K562 (cell line): ENCODE measurements at regions not wholly inside any gene's neighbourhood (a gene's known extent, or its start where the extent isn't known, plus 50 kb on each side); places are given as distances from the start of the nearest gene placed in this dataset.

Source experiments
- ATAC-seq: fragments of 200-7000 bp; cut with Tn5 transposase; 3 replicates; pipeline ENCODE4 v1.9.1; 2020; ENCODE audit warnings: moderate library complexity
- BruUV-seq: library from RNA; stranded (reverse); fragments of 400-500 nt; replicated peaks from 2 replicates; lab custom pipeline; 2021; lab: Mats Ljungman, UMichigan
- CTCF ChIA-PET: fragments of 300-600 bp; formaldehyde crosslinking; extraction: SDS; loops from one replicate; lab custom pipeline; 2021; ENCODE audit warnings: low intra/inter-chr PET ratio; lab: Yijun Ruan, JAX
- POLR2A ChIA-PET: fragments of 300-600, 350-650 bp; sonication (Branson Sonifier 250); formaldehyde crosslinking; extraction: SDS; loops from one replicate; lab custom pipeline; 2021; ENCODE audit warnings: antibody characterized with exemption, inconsistent platforms; lab: Yijun Ruan, JAX
- DNase-seq, 4 experiments: peaks; one replicate each; pipeline versions ENCODE4 v3.0.0 to v3.0.0-alpha.2; 2011 to 2018; ENCODE audit warnings: low spot score in 3 of 4, mixed read lengths in 3 of 4; ENCODE audit errors: extremely low read depth in 1 of 4
- FAIRE-seq: peaks from 2 replicates; lab custom pipeline; 2011; peaks lifted over from hg19 to GRCh38; lab: Jason Lieb, UNC
- H2AFZ ChIP-seq: 2 replicates; pipeline ENCODE4 v1.6.0; 2011; ENCODE audit warnings: low read depth, low read length, control low read depth, inconsistent platforms
- H3K27ac ChIP-seq: fragments of 200-600 bp; 3 replicates; pipeline ENCODE4 v1.8.0; 2011; ENCODE audit warnings: low read depth, mild to moderate bottlenecking, control low read depth, inconsistent platforms, low read length, moderate library complexity, mixed read lengths; ENCODE audit errors: extremely low read depth
- H3K27me3 ChIP-seq, 2 experiments: fragments of 300-600 bp in 1 of 2; 2 replicates in 1 of 2; 3 replicates in 1 of 2; pipeline versions ENCODE4 v1.6.0 to v1.8.0; 2011; ENCODE audit warnings: inconsistent platforms in 2 of 2, low read length in 2 of 2, mild to moderate bottlenecking in 1 of 2, mixed read lengths in 1 of 2, moderate library complexity in 1 of 2; ENCODE audit not compliant: control insufficient read depth in 2 of 2, insufficient read depth in 2 of 2
- H3K36me3 ChIP-seq: fragments of 300-600 bp; 3 replicates; pipeline ENCODE4 v1.8.0; 2011; ENCODE audit warnings: mild to moderate bottlenecking, low read length, inconsistent platforms; ENCODE audit not compliant: control insufficient read depth, insufficient read depth
- H3K4me1 ChIP-seq, 2 experiments: fragments of 200-600 bp in 1 of 2; replicated peaks in 1 of 2; 2 replicates in 1 of 2; 3 replicates in 1 of 2; pipeline versions ENCODE4 v1.5.1 to v1.8.0; 2011; ENCODE audit warnings: inconsistent platforms in 2 of 2, low read length in 2 of 2, mild to moderate bottlenecking in 1 of 2, mixed read lengths in 1 of 2, moderate library complexity in 1 of 2; ENCODE audit not compliant: control insufficient read depth in 2 of 2, insufficient read depth in 2 of 2
- H3K4me2 ChIP-seq: 2 replicates; pipeline ENCODE4 v1.6.1; 2011; ENCODE audit warnings: low read length, control low read depth, inconsistent platforms, mixed read lengths; ENCODE audit not compliant: insufficient read depth
- H3K4me3 ChIP-seq: fragments of 200-600 bp; sonication (generic), shearing (Covaris generic); 2 replicates; pipeline ENCODE4 v1.5.1; 2016; ENCODE audit warnings: control low read depth, inconsistent platforms
- H3K79me2 ChIP-seq: fragments of 200-600 bp; 3 replicates; pipeline ENCODE4 v1.8.0; 2011; ENCODE audit warnings: low read length, inconsistent platforms; ENCODE audit not compliant: control insufficient read depth, insufficient read depth
- H3K9ac ChIP-seq, 2 experiments: 2 replicates each; pipeline versions ENCODE4 v1.6.0 to v1.6.1; 2011; ENCODE audit warnings: low read depth in 2 of 2, low read length in 2 of 2, control low read depth in 1 of 2, inconsistent platforms in 1 of 2, mild to moderate bottlenecking in 1 of 2, mixed read lengths in 1 of 2; ENCODE audit not compliant: insufficient read depth in 1 of 2
- H3K9me1 ChIP-seq: one replicate; pipeline ENCODE4 v1.6.0; 2011; ENCODE audit warnings: inconsistent platforms, mild to moderate bottlenecking, low read length, moderate library complexity; ENCODE audit not compliant: control insufficient read depth, insufficient read depth
- H3K9me3 ChIP-seq: replicated peaks from 2 replicates; pipeline ENCODE4 v1.5.1; 2011; ENCODE audit warnings: low read depth, low read length, inconsistent platforms; ENCODE audit not compliant: control insufficient read depth, insufficient read depth
- H4K20me1 ChIP-seq: replicated peaks from 2 replicates; pipeline ENCODE4 v1.6.1; 2011; ENCODE audit warnings: low read length, inconsistent platforms, mixed read lengths; ENCODE audit not compliant: control insufficient read depth, insufficient read depth
- GTF2F1 ChIP-seq: IDR thresholded peaks from 2 replicates; pipeline ENCODE4 v1.6.1; 2011; ENCODE audit warnings: low read depth, low read length, improper control_type of control experiment
- RUNX1 ChIP-seq: sonication (generic); IDR thresholded peaks from 2 replicates; pipeline ENCODE4 v1.6.1; 2016; ENCODE audit warnings: antibody characterized with exemption, low read depth
- ZC3H11A ChIP-seq: IDR thresholded peaks from 2 replicates; pipeline ENCODE4 v1.6.1; 2012; ENCODE audit warnings: low read depth, low read length, improper control_type of control experiment
- ZHX1 ChIP-seq: fragments of 150-350 bp; conservative IDR thresholded peaks from 2 replicates; pipeline ENCODE4 v1.6.1; 2014; ENCODE audit warnings: low read length
- ZNF778 ChIP-seq: fragments of 450-650 bp; formaldehyde crosslinking; IDR thresholded peaks from 2 replicates; pipeline ENCODE4 v1.4.0; 2020; ENCODE audit warnings: mild to moderate bottlenecking, moderate library complexity
- ZNF79 ChIP-seq: fragments of 250-450 bp; sonication (Bioruptor Pico); IDR thresholded peaks from 2 replicates; pipeline ENCODE4 v1.4.0; 2020; ENCODE audit warnings: low read depth, mild to moderate bottlenecking, moderate library complexity
- WGBS: fragments of 100-300 bp; shearing (Covaris generic); methylation state at CpG from one replicate; pipeline ENCODE4 v1.1.6; 2016; ENCODE audit warnings: low coverage, mixed read lengths; ENCODE audit not compliant: insufficient coverage; ENCODE audit errors: missing lambda C conversion rate; 5-methylcytosine and 5-hydroxymethylcytosine counted together
- in situ Hi-C: fragments of 300-500 bp; cut with MboI; formaldehyde crosslinking; loops from 4 replicates; pipeline ENCODE4 v1.15.0; 2018; ENCODE audit warnings: inconsistent platforms, mixed read lengths
- intact Hi-C: fragments of 100-400 bp; cut with micrococcal nuclease; formaldehyde crosslinking; loops from 2 replicates; pipeline ENCODE4 v1.14.2; 2022
- TF ChIP-seq, protein P1 (sequence below): fragments of 200-400 bp; formaldehyde crosslinking; IDR thresholded peaks from 2 replicates; pipeline ENCODE4 v1.6.1; 2017; ENCODE audit warnings: mild to moderate bottlenecking, low read depth, low read length, moderate library complexity
- TF ChIP-seq, protein P2 (sequence below), 3 experiments: fragments of 200-800 bp in 1 of 3; sonication (Bioruptor generic) in 1 of 3; sonication (generic) in 1 of 3; formaldehyde crosslinking in 1 of 3; IDR thresholded peaks; 2 replicates each; pipeline versions ENCODE4 v1.6.1 to v1.8.0; 2016 to 2022; ENCODE audit warnings: mild to moderate bottlenecking in 2 of 3, missing compliant biosample characterization in 2 of 3, missing genetic modification characterization in 2 of 3, missing genetic modification reagents in 1 of 3

DNA sequence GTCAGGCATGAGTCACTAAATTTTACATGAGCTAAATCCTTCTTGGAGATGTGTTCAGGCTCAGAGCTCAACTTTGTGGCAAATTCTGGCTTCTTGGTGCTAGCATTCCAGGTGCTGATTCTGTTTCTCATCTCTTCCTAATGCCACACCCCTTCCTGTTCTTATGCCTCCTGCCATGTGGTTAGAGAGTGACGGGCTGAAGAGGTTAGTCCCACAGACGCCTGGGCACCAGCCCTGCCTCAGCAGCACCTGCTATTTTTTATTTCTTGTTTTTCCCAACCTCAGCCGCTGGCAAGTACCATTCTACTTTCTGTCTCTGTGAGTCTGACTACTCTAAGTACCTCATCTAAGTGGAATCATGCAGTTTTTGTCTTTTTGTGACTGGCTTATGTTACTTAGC lies 329.5 kb downstream of the KCNRG start:
- no TSS peak for BruUV-seq
- FAIRE-seq (no peak), ATAC-seq (no peak)
- ChIA-PET POLR2A (interaction anchor here (0.8 kb wide), 1 partner anchor 10 kb away, joined by 3 read pairs; no protein-coding TSS in a partner anchor), CTCF (no interaction called here)
- H3K4me1 ChIP-seq: no peaks in the 10 kb centered on the region
- no peaks in the 10 kb centered on the region for H4K20me1 ChIP-seq
- H2AFZ ChIP-seq: no peak overlapping the region
- 67% methylated on average over 3 of the region's 3 CpGs for WGBS
- H3K27ac ChIP-seq: no peak overlapping the region
- no peak overlapping the region for H3K9ac ChIP-seq
- no peak overlapping the region for H3K4me2 ChIP-seq
- no peaks in the 10 kb centered on the region for H3K79me2 ChIP-seq
- H3K4me3 ChIP-seq: no peak overlapping the region
- no peaks in the 10 kb centered on the region for H3K27me3 ChIP-seq
- no peaks in the 10 kb centered on the region for H3K9me1 ChIP-seq
- H3K36me3 ChIP-seq: no peaks in the 10 kb centered on the region
- in situ Hi-C loops (no loop called here), intact Hi-C loops (no loop called here)
- no peaks in the 10 kb centered on the region for H3K9me3 ChIP-seq
- TF ChIP-seq, protein P1, sequence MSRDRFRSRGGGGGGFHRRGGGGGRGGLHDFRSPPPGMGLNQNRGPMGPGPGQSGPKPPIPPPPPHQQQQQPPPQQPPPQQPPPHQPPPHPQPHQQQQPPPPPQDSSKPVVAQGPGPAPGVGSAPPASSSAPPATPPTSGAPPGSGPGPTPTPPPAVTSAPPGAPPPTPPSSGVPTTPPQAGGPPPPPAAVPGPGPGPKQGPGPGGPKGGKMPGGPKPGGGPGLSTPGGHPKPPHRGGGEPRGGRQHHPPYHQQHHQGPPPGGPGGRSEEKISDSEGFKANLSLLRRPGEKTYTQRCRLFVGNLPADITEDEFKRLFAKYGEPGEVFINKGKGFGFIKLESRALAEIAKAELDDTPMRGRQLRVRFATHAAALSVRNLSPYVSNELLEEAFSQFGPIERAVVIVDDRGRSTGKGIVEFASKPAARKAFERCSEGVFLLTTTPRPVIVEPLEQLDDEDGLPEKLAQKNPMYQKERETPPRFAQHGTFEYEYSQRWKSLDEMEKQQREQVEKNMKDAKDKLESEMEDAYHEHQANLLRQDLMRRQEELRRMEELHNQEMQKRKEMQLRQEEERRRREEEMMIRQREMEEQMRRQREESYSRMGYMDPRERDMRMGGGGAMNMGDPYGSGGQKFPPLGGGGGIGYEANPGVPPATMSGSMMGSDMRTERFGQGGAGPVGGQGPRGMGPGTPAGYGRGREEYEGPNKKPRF: no peak
- TF ChIP-seq, protein P2, sequence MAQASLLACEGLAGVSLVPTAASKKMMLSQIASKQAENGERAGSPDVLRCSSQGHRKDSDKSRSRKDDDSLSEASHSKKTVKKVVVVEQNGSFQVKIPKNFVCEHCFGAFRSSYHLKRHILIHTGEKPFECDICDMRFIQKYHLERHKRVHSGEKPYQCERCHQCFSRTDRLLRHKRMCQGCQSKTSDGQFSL (CRISPR knock-in tag; IDR thresholded peaks at IDR 0.05): no peak
- TF ChIP-seq, protein P2 (tag; IDR thresholded peaks at IDR 0.05): no peak
- no peak for TF ChIP-seq ZNF778
- TF ChIP-seq RUNX1: no peak
- TF ChIP-seq GTF2F1: no peak
- TF ChIP-seq ZHX1: no peak
- TF ChIP-seq ZC3H11A: no peak
- TF ChIP-seq ZNF79: no peak
- TF ChIP-seq, all 486 proteins: peak for 0
- no peak for DNase-seq
